Epidermal melanocyte (primary cell): ENCODE measurements at regions not wholly inside any gene's neighbourhood (a gene's known extent, or its start where the extent isn't known, plus 50 kb on each side); places are given as distances from the start of the nearest gene placed in this dataset.
"Not testable (repeated sequence)": the region's sequence is repeated elsewhere in the genome, so short reads cannot be mapped to it uniquely, and the experiment has no call there.

Experiments
- DNase-seq: peaks from one replicate; pipeline ENCODE4 v3.0.0; 2011; ENCODE audit warnings: low spot score; ENCODE audit not compliant: insufficient read length

- no peak for DNase-seq
These were observed 388.1 kb upstream of the ACO1 start for GRCh38 chr9:31996331-31996730.

- DNase-seq = no peak
These were observed 379.9 kb upstream of the ACO1 start for GRCh38 chr9:32004431-32005076.

- DNase-seq = no peak
These were observed 374.1 kb upstream of the ACO1 start for GRCh38 chr9:32010322-32010721.

GRCh38 chr9:32011049-32011448 lies 373.4 kb upstream of the ACO1 start:
- DNase-seq = no peak

- no peak for DNase-seq
These were observed 368.6 kb upstream of the ACO1 start for GRCh38 chr9:32015795-32016194.

GRCh38 chr9:32045513-32045912 lies 338.9 kb upstream of the ACO1 start:
- no peak for DNase-seq

- no peak for DNase-seq
These were observed 317.2 kb upstream of the ACO1 start for GRCh38 chr9:32067261-32067660.

- no peak for DNase-seq
These were observed 315.2 kb upstream of the ACO1 start for GRCh38 chr9:32069169-32069813.

- no peak for DNase-seq
These were observed 314.5 kb upstream of the ACO1 start for GRCh38 chr9:32069969-32070368.

- no peak for DNase-seq
These were observed 311.9 kb upstream of the ACO1 start for GRCh38 chr9:32072570-32072969.

- DNase-seq = no peak
These were observed 292.4 kb upstream of the ACO1 start for GRCh38 chr9:32092031-32092430.

- no peak for DNase-seq
These were observed 267.2 kb upstream of the ACO1 start for GRCh38 chr9:32117291-32117690.

GRCh38 chr9:32128546-32128945 lies 255.9 kb upstream of the ACO1 start:
- no peak for DNase-seq

GRCh38 chr9:32130709-32131108 lies 253.7 kb upstream of the ACO1 start:
- DNase-seq = not testable (repeated sequence)

- DNase-seq = no peak
These were observed 247.6 kb upstream of the ACO1 start for GRCh38 chr9:32136700-32137339.

- no peak for DNase-seq
These were observed 242.4 kb upstream of the ACO1 start for GRCh38 chr9:32142074-32142473.

- DNase-seq = not testable (repeated sequence)
These were observed 235.9 kb upstream of the ACO1 start for GRCh38 chr9:32148553-32148952.

- no peak for DNase-seq
These were observed 223.2 kb upstream of the ACO1 start for GRCh38 chr9:32161209-32161608.

- DNase-seq = no peak
These were observed 222.7 kb upstream of the ACO1 start for GRCh38 chr9:32161720-32162119.

GRCh38 chr9:32166316-32166715 lies 218.1 kb upstream of the ACO1 start:
- DNase-seq = not testable (repeated sequence)

- no peak for DNase-seq
These were observed 213.1 kb upstream of the ACO1 start for GRCh38 chr9:32171339-32171738.

GRCh38 chr9:32172256-32172655 lies 212.2 kb upstream of the ACO1 start:
- no peak for DNase-seq

GRCh38 chr9:32177396-32177795 lies 207.0 kb upstream of the ACO1 start:
- DNase-seq = no peak
